H1 (cell line): ENCODE measurements at regions not wholly inside any gene's neighbourhood (a gene's known extent, or its start where the extent isn't known, plus 50 kb on each side); places are given as distances from the start of the nearest gene placed in this dataset.

ENCODE experiments used
- CHD1 ChIP-seq: IDR thresholded peaks from 2 replicates; pipeline ENCODE4 v1.6.1; 2012; ENCODE audit warnings: low read depth, low read length, improper control_type of control experiment
- KDM5A ChIP-seq: fragments of 200-600 bp; IDR thresholded peaks from 2 replicates; pipeline ENCODE4 v1.7.1; 2012; ENCODE audit warnings: mild to moderate bottlenecking, low read length, inconsistent platforms, mixed read lengths
- NANOG ChIP-seq: IDR thresholded peaks from 2 replicates; pipeline ENCODE4 v1.6.1; 2011; ENCODE audit warnings: low read length, low read depth, mild to moderate bottlenecking, inconsistent platforms; ENCODE audit not compliant: insufficient read depth, poor library complexity, severe bottlenecking

GRCh38 chr14:98955036-98955740 is 316.8 kb downstream of the BCL11B start (continued):
- TF ChIP-seq CHD1 (no peak), KDM5A (no peak), NANOG (no peak)
- TF ChIP-seq, all 59 proteins: peak for 0
